HG03196 (cell line): ENCODE measurements at regions not wholly inside any gene's neighbourhood (a gene's known extent, or its start where the extent isn't known, plus 50 kb on each side); places are given as distances from the start of the nearest gene placed in this dataset.

ENCODE experiments used
- ATAC-seq: cut with Tn5 transposase; IDR thresholded peaks from one replicate; pipeline ENCODE4 v1.9.1; 2021; ENCODE audit not compliant: unreplicated experiment

DNA sequence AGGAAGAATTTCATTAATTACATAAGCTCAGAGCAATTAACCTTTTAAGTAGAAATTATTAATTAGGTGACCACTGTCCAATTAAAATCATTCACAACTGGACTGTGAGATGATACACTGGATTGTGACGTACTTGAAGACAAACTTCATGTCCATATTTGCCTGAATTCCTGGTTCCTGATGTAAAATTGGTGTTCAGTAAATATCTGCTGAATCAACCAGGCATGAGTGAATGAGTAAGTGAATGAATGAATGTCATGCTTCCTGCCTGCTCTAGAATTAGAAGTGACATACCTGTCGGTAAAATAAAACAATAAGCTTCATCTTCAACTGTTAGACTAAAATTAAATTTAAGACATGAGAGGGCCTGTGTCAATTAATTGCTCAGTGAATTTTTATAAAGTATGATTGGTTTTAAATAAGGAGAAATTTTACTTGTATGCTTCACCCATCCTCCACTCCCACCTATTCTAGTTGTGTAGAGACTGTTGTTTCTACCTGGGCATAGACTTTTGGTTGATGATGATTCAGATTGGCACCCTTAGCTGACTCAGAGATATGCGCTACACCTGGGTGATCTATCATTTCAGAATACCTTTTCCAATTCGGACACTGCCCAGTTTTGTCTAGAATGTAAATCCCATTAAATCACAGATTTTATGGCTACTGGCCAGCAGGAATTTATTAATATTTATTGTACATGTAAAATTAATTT lies 56.9 kb upstream of the PTGS2 start:
- ATAC-seq: no peak

DNA sequence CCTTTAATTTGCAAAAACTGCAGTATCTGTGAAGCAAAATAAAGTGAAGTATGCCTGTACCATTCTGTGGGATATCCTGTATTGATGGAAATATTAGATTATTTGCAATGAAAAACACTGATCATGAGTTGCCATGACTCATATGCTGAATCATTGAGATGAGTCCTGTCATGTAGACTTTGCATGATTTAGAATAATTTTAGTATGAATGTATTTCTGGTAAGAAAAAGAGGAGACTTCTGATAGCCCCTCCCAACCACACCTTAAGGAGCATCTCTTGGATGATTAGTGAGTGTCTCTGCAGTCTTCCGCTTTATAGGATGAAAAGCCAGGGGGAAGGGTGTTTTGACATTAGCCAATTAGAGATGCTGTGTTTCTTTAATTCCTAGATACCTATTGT lies 55.2 kb upstream of the PTGS2 start:
- ATAC-seq: no peak

DNA sequence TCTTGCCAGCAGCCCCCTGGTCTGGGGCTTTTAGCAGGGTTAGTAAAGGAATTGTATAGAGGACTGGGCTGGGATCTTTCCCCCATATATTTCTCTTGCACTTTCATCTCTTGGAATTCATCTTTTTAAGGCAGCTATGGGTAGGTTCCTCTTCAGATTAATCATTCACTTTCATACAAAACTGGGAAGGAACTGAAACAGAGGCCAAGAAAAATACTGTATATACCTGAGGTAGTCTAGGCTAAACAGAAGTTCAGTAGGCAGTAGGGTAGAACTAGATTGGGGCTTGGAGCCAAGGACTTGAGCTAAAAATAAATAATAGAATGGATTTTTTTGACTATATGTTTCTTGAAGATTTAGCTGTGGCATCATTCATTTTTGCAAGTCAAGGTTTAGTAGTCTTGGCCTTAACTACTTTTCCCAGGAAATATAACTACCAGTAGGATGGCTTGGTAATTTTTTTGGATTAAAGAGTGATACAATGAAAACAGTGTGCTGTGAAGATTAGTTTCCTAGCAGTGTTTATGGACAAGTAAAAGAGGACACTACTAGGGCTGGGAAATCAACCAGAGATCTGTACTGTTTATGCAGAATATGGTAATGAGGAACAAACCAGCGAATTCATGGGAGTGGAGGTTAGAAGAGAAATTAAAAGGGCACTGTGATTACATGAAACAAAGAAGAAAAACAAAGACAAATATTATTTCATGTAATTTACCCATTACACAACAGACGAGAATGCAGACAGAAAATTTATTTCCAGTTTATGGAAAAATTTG lies 50.9 kb upstream of the PTGS2 start:
- ATAC-seq: peak; percentile 68
